OCI-LY7 (cell line): ENCODE measurements at regions not wholly inside any gene's neighbourhood (a gene's known extent, or its start where the extent isn't known, plus 50 kb on each side); places are given as distances from the start of the nearest gene placed in this dataset.

Source experiments
- EZH2phosphoT487 ChIP-seq: fragments of 200-600 bp; sonication (generic); IDR thresholded peaks from 2 replicates; pipeline ENCODE4 v1.6.1; 2018; ENCODE audit warnings: low read depth, borderline replicate concordance, mild to moderate bottlenecking, mixed run types, antibody characterized with exemption, low read length, moderate library complexity, mixed read lengths
- TF ChIP-seq, protein P1 (sequence below): fragments of 200-600 bp; sonication (generic); conservative IDR thresholded peaks from 2 replicates; pipeline ENCODE4 v1.5.1; 2014; ENCODE audit warnings: mild to moderate bottlenecking, antibody characterized with exemption, low read length, moderate library complexity, mixed read lengths

DNA sequence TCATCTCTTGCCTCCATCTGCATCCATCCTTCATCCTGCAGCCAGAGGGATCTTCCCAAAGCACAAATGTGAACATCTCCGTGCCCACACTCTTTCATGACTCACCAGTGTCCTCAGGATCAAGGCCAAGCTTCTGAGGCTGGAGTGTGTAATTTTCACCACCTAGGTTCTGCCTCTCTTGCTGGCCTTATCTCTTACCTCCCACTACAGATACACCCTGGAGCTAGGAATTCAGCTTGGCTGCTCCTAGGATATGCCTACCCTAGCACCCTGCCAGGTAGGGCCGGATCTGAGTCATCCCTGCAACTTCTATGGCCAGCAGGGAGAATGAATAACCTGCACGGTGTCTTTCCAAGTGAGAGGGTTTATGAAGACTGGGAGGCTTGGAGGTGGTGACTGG is 208.7 kb upstream of the CSF3R start:
- TF ChIP-seq, protein P1, sequence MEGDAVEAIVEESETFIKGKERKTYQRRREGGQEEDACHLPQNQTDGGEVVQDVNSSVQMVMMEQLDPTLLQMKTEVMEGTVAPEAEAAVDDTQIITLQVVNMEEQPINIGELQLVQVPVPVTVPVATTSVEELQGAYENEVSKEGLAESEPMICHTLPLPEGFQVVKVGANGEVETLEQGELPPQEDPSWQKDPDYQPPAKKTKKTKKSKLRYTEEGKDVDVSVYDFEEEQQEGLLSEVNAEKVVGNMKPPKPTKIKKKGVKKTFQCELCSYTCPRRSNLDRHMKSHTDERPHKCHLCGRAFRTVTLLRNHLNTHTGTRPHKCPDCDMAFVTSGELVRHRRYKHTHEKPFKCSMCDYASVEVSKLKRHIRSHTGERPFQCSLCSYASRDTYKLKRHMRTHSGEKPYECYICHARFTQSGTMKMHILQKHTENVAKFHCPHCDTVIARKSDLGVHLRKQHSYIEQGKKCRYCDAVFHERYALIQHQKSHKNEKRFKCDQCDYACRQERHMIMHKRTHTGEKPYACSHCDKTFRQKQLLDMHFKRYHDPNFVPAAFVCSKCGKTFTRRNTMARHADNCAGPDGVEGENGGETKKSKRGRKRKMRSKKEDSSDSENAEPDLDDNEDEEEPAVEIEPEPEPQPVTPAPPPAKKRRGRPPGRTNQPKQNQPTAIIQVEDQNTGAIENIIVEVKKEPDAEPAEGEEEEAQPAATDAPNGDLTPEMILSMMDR: no peak
- TF ChIP-seq EZH2phosphoT487: no peak
